Stimulated activated naive CD8-positive, alpha-beta T cell treated with anti-CD3 and anti-CD28 coated beads, Interleukin-15, amount 100 ng/mL, for 72 hours (primary cell): ENCODE measurements at regions not wholly inside any gene's neighbourhood (a gene's known extent, or its start where the extent isn't known, plus 50 kb on each side); places are given as distances from the start of the nearest gene placed in this dataset.
"Not testable (repeated sequence)": the region's sequence is repeated elsewhere in the genome, so short reads cannot be mapped to it uniquely, and the experiment has no call there.

Experiments used
- ATAC-seq: fragments of 150-1000 bp; cut with Tn5 transposase; 2 replicates; pipeline ENCODE4 v1.10.0; 2021; ENCODE audit warnings: mild to moderate bottlenecking, moderate library complexity
- DNase-seq, 2 donors: peaks; one replicate each; pipeline ENCODE4 v3.0.0; 2021 to 2022
- H3K27ac Mint-ChIP-seq, 2 donors: one replicate each; pipeline ENCODE4 v1.8.0; 2022; ENCODE audit warnings: mild to moderate bottlenecking in 2 of 2, mixed read lengths in 2 of 2, moderate library complexity in 2 of 2
- H3K27me3 Mint-ChIP-seq: one replicate; pipeline ENCODE4 v1.8.0; 2022; ENCODE audit warnings: mixed read lengths
- H3K4me1 Mint-ChIP-seq: one replicate; pipeline ENCODE4 v1.8.0; 2022; ENCODE audit warnings: mild to moderate bottlenecking, mixed read lengths
- H3K4me3 Mint-ChIP-seq, 2 donors: one replicate each; pipeline ENCODE4 v1.8.0; 2022; ENCODE audit warnings: mild to moderate bottlenecking in 2 of 2, mixed read lengths in 2 of 2, moderate library complexity in 1 of 2
- H3K9me3 Mint-ChIP-seq, 2 donors: one replicate each; pipeline ENCODE4 v1.8.0; 2022; ENCODE audit warnings: mixed read lengths in 2 of 2

DNA sequence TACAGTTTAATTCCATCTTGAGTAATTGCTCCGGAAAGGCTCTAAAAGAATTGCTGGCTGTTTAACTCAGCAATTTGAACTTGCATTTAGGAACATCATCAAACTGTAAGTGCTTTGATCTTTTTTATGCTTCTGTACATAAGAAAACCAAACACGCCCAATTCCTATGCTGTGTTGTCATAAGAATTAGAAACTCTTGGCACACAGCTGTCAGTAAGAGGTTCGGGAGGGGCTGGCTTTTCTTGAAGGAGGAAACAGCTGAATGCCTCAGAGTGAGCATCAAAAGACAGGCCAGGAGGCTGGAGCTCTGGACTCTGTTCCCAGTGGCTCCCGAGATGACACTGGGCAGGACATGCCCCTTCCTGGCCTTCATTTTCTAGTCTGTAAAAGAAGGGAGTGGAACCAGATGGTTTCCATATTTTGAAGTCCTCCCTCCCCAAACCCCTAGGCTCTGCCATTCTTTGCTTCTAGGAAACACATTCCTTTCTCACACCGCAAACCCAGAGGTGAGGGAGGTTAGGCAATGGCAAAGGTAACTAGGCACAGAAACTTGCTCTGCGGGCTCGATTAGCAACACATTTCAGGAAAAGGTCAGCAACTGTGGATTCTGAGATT, 73.7 kb upstream of the DLG1 start:
- no peak for DNase-seq
- Mint-ChIP-seq H3K27me3 (peaks cover 9% of the 10 kb centered on the region), H3K27ac (no peak overlapping the region), H3K4me1 (no peaks in the 10 kb centered on the region), H3K9me3 (no peaks in the 10 kb centered on the region), H3K4me3 (no peak overlapping the region)
- no peak for ATAC-seq

DNA sequence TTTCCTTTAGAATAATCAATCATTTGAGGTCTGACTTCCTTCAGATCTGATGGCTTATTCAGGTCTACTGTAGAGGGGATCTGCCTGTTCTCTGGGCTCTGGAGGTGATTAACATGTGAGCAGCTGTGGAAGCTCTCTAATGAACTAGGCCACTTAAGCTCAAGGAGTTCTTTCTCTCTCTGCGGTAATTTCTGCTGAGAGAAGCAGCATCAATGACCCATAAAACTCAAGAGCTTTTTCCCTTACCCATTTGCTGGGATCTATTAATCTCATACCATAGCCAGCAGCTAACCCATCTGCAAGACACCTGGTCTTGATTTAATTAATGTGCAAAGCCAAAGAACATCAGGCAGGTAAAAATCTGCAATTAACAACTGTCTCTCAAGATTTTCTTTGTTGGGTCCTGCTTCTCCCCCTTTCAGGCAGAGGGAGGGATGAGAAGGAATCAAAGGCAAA, 73.2 kb upstream of the DLG1 start:
- no peaks in the 10 kb centered on the region for H3K4me1 Mint-ChIP-seq
- no peak for DNase-seq
- ATAC-seq = no peak
- no peaks in the 10 kb centered on the region for H3K9me3 Mint-ChIP-seq
- no peak overlapping the region for H3K27ac Mint-ChIP-seq
- H3K27me3 Mint-ChIP-seq = peaks cover 7% of the 10 kb centered on the region
- H3K4me3 Mint-ChIP-seq = no peak overlapping the region

DNA sequence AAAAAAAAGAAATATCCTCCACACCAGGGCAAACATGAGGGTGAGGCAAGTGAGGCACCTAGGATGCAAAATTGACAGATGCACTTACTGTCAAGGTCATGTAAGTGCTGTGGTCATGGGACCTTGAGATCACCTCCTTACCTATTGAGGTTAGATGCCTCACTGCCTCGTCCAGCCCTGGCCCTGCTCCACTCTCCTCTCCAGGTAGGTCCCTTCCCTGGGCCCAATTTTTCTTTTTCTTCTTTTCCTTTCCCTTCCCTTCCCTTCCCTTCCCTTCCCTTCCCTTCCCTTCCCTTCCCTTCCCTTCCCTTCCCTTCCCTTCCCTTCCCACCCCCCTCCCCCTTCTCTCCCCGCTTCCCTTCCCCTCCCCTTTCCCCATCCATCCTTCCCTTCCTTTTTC, 71.1 kb upstream of the DLG1 start:
- peaks cover 7% of the 10 kb centered on the region for H3K27me3 Mint-ChIP-seq

DNA sequence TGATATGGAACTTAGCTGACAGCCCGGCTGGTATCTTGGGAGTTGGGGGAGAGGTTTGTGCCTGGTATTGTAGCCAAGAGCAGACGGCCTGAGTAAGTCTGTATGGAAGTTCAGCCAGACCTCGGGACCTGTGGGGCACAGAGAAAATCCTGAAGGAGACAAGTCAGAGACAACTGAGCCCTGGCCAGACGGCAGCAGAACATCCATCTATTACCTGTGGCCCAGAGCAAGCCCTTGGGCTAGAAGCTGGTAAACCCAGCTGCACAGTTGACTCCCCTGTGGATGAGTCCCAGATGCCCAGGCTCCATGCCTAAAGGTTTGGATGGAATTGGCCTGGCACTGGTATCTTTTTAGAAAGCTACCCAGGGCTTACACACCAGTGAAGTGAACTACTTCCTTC, 70.4 kb upstream of the DLG1 start:
- DNase-seq = no peak
- no peak for ATAC-seq
- Mint-ChIP-seq H3K9me3 (no peaks in the 10 kb centered on the region), H3K27ac (no peak overlapping the region), H3K27me3 (peaks cover 7% of the 10 kb centered on the region), H3K4me3 (no peak overlapping the region), H3K4me1 (no peaks in the 10 kb centered on the region)

More for the DNA sequence above, 71.1 kb upstream of the DLG1 start:
- no peak overlapping the region for H3K27ac Mint-ChIP-seq
- H3K4me1 Mint-ChIP-seq = no peaks in the 10 kb centered on the region
- DNase-seq (no peak), ATAC-seq (no peak)
- H3K9me3 Mint-ChIP-seq = no peaks in the 10 kb centered on the region
- H3K4me3 Mint-ChIP-seq = no peak overlapping the region

DNA sequence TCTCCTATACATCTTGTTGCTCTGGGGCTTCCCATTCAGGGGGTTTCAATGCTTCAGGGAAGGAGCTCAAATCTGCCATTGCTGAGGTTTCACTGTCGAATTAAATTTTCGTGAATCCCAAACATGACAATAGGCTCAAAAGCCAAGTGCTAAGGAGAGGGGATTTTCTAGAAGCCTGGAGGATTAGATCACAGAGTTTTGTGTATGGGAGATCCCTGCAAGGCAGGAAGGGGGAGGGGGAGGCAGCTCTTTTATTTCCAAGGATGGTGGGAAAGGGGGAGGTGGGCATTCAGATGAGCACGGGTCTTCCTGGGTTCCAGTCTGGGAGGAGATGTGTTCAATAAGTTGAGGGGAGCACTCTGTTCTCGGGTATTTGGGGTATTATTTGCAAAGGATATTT, 69.9 kb upstream of the DLG1 start:
- ATAC-seq (no peak), DNase-seq (no peak)
- Mint-ChIP-seq H3K4me1 (no peaks in the 10 kb centered on the region), H3K27me3 (peaks cover 7% of the 10 kb centered on the region), H3K4me3 (no peak overlapping the region), H3K9me3 (no peaks in the 10 kb centered on the region), H3K27ac (no peak overlapping the region)

DNA sequence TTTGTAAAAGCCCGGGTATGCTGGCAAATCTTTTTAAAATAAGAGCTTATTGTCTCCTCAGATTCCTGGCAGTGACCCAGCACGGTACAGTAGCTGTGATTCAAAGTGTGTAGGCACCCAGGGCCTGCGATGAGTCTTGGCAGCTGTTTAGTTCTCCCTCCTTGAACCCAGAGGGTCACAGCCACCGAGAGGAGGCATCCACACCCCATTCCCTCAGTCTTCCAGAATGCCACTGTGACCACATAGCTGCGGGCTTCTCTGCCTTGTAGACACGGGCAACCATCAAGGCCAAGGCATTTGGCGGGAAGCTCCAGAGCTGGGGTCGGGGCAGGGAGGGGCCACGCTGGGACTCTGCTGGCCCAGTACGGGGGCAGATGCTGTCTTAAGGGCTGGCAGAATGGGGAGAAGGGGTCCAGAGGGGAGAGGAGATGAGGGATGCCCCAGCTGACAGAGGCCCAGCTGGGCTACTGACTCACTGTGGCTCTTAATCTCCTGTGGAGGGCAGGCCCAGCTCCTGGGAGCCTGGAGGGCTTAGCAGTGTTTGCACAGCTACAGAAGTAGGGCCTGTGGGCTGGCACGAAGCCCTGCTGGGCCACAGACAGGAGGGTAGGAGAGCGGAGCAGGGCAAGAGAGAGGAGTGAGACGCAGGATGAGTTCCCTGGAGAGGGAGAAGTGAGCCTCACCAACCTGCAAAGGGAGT, 68.8 kb upstream of the DLG1 start:
- no peak overlapping the region for H3K4me3 Mint-ChIP-seq
- H3K4me1 Mint-ChIP-seq = no peaks in the 10 kb centered on the region
- DNase-seq (no peak), ATAC-seq (no peak)
- H3K27ac Mint-ChIP-seq = peak overlapping the region in 1 of 2 donors; percentile 41
- peaks cover 7% of the 10 kb centered on the region for H3K27me3 Mint-ChIP-seq
- H3K9me3 Mint-ChIP-seq = no peaks in the 10 kb centered on the region

DNA sequence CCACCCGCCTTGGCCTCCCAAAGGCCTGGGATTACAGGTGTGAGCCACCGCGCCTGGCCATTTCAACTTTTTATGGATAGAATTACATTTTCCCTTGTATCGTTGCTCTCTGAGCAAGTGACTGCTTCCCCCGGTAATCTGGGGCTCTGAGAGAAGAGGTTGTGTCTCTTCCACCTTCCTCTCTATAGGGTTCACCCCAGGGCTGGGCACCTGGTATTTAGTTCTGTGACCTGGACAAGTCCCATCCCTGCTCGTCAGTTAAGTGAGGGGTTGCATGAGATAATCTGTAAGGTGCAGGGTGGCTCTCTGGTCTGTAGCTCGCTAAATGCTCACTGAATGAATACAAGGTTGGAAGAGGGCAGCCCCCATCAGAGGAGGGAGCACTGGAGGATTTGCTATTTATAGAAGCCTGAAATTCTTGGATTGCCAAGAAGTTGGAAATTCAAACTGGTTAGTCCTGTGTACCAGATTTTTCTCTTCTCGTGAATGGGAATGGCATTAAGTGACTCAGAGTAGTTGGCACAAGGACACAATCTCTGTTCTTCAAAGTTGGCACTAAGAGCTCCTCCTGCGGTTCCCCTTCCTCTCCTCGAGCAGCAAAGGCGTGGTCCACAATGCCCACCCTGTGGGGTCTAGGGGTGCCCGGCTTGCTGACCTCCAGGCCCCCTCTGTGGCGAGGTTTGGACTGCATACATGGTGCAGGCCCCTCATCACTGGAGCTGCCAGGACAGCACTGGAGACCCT, 68.1 kb upstream of the DLG1 start:
- no peak for DNase-seq
- Mint-ChIP-seq H3K4me3 (no peak overlapping the region), H3K9me3 (peaks cover 0 to 1% of the 10 kb centered on the region in 2 donors), H3K27ac (peak overlapping the region in 1 of 2 donors; percentile 59), H3K4me1 (no peaks in the 10 kb centered on the region), H3K27me3 (peaks cover 7% of the 10 kb centered on the region)
- ATAC-seq = no peak

DNA sequence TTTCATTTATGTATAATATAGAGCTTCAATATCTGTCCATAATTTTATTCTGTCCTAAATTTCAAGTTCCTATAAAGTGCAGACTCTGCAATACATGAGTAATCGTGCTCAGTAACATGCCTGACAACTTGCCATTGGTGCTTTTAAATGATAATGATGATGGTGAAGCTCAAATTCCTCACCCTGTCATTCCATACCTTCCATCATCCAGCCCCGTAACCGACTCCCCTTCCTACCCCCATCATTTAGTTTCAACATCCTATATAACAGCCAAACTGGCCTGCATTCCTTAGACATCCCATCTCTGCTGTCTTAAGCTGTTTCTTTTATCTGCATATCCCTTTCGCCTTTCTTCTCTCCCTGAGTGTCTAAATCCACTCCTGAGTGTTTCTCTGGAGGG, 67.2 kb upstream of the DLG1 start:
- peaks cover 6 to 10% of the 10 kb centered on the region in 2 donors for H3K9me3 Mint-ChIP-seq
- H3K4me3 Mint-ChIP-seq = no peak overlapping the region
- H3K27ac Mint-ChIP-seq = no peak overlapping the region
- ATAC-seq = no peak
- peaks cover 7% of the 10 kb centered on the region for H3K27me3 Mint-ChIP-seq
- H3K4me1 Mint-ChIP-seq = no peaks in the 10 kb centered on the region
- DNase-seq = no peak

DNA sequence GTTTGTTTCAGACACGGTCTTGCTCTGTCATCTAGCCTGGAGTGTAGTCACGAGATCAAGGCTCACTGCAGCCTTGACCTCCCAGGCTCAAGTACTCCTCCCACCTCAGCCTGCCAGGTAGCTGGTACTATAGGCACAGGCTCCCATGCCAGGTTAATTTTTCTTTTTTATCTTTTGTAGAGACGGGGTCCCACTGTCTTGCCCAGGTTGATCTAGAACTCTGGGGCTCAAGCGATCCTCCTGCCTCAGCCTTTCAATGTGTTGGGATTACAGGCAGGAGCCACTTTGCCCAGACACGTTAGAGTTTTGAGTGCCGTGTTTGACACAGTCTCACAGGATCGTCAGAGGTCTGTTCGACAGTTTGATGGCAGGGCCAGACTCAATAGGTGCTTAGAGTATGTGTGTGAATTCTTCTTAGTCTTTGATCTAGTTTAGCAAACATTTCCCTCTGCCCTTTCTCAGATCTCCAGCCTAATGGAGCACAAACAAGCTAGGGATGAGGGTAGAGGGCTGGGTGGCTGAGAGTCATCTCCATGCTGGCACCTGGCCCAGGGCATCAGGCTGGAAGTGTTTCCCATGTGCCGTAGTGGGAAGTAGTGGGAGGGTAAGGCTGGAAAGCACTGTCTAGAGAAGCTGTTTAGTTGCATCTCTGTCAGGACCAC, 66.1 kb upstream of the DLG1 start:
- peaks cover 12 to 21% of the 10 kb centered on the region in 2 donors for H3K9me3 Mint-ChIP-seq
- peaks cover 7% of the 10 kb centered on the region for H3K27me3 Mint-ChIP-seq
- ATAC-seq (no peak), DNase-seq (no peak)
- no peaks in the 10 kb centered on the region for H3K4me1 Mint-ChIP-seq
- H3K4me3 Mint-ChIP-seq = no peak overlapping the region
- H3K27ac Mint-ChIP-seq = peak overlapping the region in 1 of 2 donors; percentile 76

DNA sequence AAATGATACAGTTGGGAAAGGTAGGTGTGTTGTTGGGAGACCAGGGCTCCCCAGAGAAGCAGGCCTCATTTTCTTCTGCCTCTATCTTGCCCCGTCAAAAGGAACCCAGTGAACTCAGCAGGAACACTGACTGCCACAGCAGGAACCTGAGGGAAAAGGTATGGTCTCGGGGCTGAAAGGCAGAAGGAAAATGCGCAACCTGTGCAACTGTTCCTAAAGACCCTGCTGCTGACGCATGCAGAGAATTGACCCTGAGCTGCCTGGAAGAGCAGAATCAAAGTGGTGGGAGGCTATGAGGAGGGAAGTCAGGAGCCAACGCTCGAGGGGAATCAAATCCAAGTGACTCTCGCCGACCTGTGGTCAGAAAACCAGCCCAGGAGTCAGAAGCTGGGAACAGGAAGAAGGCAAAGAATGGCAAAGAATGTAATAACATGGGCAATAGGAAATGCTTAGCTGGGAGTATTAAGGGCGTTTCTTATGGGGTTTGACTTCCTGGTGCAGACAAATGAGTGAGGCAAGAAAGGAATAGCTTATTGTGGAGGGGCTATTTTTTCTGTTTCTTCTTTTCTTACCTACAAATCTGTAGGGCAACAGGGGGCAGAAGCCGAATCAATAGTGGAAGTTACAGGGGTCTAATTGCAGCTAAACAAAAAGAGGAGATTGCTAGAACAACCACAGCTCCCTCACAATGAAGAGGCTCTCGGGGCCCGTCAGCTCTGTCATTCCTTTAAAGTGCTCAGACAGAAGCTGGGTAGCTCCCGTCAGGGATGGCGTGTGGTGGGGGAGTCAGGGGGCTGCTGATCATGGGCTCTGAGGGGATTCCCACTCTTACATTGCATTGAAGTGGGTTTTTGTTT, 65.4 kb upstream of the DLG1 start:
- Mint-ChIP-seq H3K4me3 (no peak overlapping the region), H3K27me3 (peaks cover 7% of the 10 kb centered on the region), H3K9me3 (peaks cover 19 to 28% of the 10 kb centered on the region in 2 donors), H3K27ac (peak overlapping the region in 1 of 2 donors; percentile 13), H3K4me1 (no peaks in the 10 kb centered on the region)
- DNase-seq (no peak), ATAC-seq (no peak)

DNA sequence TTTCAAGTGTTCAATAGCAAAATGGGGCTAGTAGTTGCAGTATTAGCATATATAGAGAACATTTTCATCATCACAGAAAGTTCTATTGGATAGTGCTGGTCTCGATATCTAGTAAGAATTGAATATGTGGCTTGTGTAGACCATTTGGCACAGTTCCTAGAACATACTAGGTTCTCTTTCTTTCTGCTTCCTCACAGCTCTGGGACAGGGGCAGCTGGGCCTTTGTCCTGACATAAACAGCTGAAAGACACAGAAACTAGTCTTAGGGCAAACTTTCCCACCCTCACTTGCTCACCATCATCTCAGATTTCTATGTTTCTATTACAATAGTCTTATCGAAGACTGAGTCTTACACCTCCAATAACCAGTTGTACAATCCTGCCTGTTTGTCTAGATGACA, 63.7 kb upstream of the DLG1 start:
- no peak overlapping the region for H3K27ac Mint-ChIP-seq
- H3K9me3 Mint-ChIP-seq = peaks cover 20 to 31% of the 10 kb centered on the region in 2 donors
- peaks cover under 1% of the 10 kb centered on the region for H3K27me3 Mint-ChIP-seq
- H3K4me1 Mint-ChIP-seq = no peaks in the 10 kb centered on the region
- no peak for ATAC-seq
- no peak for DNase-seq
- no peak overlapping the region for H3K4me3 Mint-ChIP-seq

DNA sequence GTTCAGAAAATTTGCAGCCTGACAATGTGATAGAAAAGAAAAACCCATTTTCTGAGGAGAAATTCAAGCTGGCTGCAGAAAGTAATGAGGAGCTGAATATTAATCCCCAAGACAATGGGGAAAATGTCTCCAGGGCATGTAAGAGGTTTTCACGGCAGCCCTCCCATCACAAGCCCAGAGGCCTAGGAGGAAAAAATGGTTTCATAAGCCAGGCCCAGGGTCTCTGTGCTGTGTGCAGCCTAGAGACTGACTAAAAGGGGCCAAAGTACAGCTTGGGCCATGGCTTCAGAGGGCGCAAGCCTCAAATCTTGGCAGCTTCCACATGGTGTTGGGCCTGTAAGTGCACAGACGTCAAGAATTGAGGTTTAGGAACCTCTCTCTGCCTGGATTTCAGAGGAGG, 61.7 kb upstream of the DLG1 start:
- H3K4me1 Mint-ChIP-seq, DNase-seq, H3K27me3 Mint-ChIP-seq, ATAC-seq, H3K27ac Mint-ChIP-seq, H3K4me3 Mint-ChIP-seq: not testable (repeated sequence)
- H3K9me3 Mint-ChIP-seq = peaks cover 20 to 31% of the 10 kb centered on the region in 2 donors

DNA sequence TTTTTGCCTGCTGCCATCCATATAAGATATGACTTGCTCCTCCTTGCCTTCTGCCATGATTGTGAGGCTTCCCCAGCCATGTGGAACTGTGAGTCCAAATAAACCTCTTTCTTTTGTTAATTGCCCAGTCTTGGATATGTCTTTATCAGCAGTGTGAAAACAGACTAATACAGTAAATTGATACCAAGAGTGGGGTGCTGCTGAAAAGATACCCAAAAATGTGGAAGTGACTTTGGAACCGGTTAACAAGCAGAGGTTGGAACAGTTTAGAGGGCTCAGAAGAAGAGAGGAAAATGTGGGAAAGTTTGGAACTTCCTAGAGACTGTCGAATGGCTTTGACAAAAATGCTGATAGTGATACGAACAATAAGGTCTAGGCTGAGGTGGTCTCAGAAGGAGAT, 61.1 kb upstream of the DLG1 start:
- not testable (repeated sequence) for H3K27me3 Mint-ChIP-seq, H3K4me1 Mint-ChIP-seq, ATAC-seq, H3K4me3 Mint-ChIP-seq, DNase-seq, H3K27ac Mint-ChIP-seq
- peaks cover 20 to 31% of the 10 kb centered on the region in 2 donors for H3K9me3 Mint-ChIP-seq

DNA sequence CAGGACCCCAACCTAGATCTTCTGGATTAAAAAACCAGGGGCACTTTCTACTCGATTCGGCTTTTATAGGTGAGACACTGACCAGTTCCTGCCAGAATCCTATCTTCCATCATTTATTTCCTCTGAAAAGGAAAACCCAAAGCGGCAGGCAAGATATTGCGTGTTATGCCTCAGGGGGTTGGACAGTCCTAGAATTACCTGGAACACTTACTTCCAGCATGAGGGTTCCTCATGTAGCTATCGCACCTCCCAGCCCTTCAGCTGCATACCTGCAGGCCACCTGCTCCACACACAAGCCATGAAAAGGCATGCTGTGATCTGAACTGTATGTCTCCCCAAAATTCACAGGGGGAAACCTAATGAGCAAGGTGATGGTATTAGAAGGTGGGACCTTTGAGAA, 58.3 kb upstream of the DLG1 start:
- Mint-ChIP-seq H3K27me3 (peaks cover 8% of the 10 kb centered on the region), H3K4me1 (no peaks in the 10 kb centered on the region), H3K27ac (no peak overlapping the region), H3K9me3 (peaks cover 20 to 31% of the 10 kb centered on the region in 2 donors), H3K4me3 (no peak overlapping the region)
- no peak for DNase-seq
- no peak for ATAC-seq

DNA sequence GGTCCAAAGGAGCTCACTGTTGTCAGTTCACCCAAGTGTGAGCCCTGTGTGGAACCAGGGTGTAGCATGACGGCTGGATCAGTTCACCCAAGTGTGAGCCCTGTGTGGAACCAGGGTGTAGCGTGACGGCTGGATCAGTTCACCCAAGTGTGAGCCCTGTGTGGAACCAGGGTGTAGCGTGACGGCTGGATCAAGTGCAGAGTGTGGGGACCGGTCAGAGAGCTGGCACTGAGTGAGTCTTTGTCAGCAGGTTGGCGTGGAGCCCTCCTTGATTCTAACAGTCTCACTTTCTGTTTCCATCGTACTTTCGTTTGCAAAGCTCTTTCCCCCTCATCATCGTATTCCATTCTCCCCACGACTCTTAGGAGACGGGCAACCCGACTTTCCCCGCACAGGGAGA, 57.9 kb upstream of the DLG1 start:
- no peaks in the 10 kb centered on the region for H3K4me1 Mint-ChIP-seq
- H3K4me3 Mint-ChIP-seq = no peak overlapping the region
- no peak overlapping the region for H3K27ac Mint-ChIP-seq
- H3K27me3 Mint-ChIP-seq = peaks cover 8% of the 10 kb centered on the region
- ATAC-seq (no peak), DNase-seq (no peak)
- peaks cover 19 to 28% of the 10 kb centered on the region in 2 donors for H3K9me3 Mint-ChIP-seq
